HCT116 (cell line): ENCODE measurements at regions not wholly inside any gene's neighbourhood (a gene's known extent, or its start where the extent isn't known, plus 50 kb on each side); places are given as distances from the start of the nearest gene placed in this dataset.

Source experiments
- CEBPB ChIP-seq: IDR thresholded peaks from 2 replicates; pipeline ENCODE4 v1.6.1; 2012; ENCODE audit warnings: low read depth
- CTCF ChIP-seq, 3 experiments: fragments of 200-600 bp in 1 of 3; sonication (generic) in 1 of 3; IDR thresholded peaks in 2 of 3; conservative IDR thresholded peaks in 1 of 3; 2 replicates each; pipeline ENCODE4 v1.5.1; 2012 to 2017; ENCODE audit warnings: low read depth in 2 of 3, low read length in 2 of 3, antibody characterized with exemption in 1 of 3, borderline replicate concordance in 1 of 3, control low read depth in 1 of 3, mild to moderate bottlenecking in 1 of 3, mixed read lengths in 1 of 3, mixed run types in 1 of 3, moderate library complexity in 1 of 3; ENCODE audit not compliant: insufficient read depth in 1 of 3
- EGR1 ChIP-seq: IDR thresholded peaks from 2 replicates; pipeline ENCODE4 v1.6.1; 2012; ENCODE audit warnings: low read depth
- EZH2 ChIP-seq: fragments of 200-600 bp; sonication (generic); IDR thresholded peaks from 2 replicates; pipeline ENCODE4 v1.6.1; 2017; ENCODE audit warnings: antibody characterized with exemption, mixed run types
- MAX ChIP-seq: IDR thresholded peaks from 2 replicates; pipeline ENCODE4 v1.6.1; 2012
- POLR2A ChIP-seq: IDR thresholded peaks from 2 replicates; pipeline ENCODE4 v1.7.0; 2011; ENCODE audit warnings: borderline replicate concordance; ENCODE audit not compliant: insufficient read depth, insufficient read length; ENCODE audit errors: extremely low read depth
- POLR2AphosphoS5 ChIP-seq: IDR thresholded peaks from 2 replicates; pipeline ENCODE4 v1.6.1; 2011; ENCODE audit warnings: mild to moderate bottlenecking, low read depth, low read length, moderate library complexity
- RAD21 ChIP-seq: IDR thresholded peaks from 2 replicates; pipeline ENCODE4 v1.6.1; 2012; ENCODE audit warnings: low read depth, mild to moderate bottlenecking
- ZBTB33 ChIP-seq: IDR thresholded peaks from 2 replicates; pipeline ENCODE4 v1.6.1; 2011; ENCODE audit warnings: mild to moderate bottlenecking, low read length, moderate library complexity; ENCODE audit not compliant: insufficient replicate concordance; ENCODE audit errors: extremely low read depth

GRCh38 chr10:131750171-131750895 is 150.5 kb upstream of the PPP2R2D start:
- TF ChIP-seq EGR1 (no peak), CTCF (IDR thresholded peaks at IDR 0.05 in 2 of 3, conservative IDR thresholded peaks at IDR 0.05 in 1 of 3; ENCODE audit: borderline replicate concordance in 1 of 3, insufficient read depth in 1 of 3, low read depth in 2 of 3, low read length in 2 of 3) (no peak), RAD21 (no peak), MAX (no peak), POLR2AphosphoS5 (no peak), ZBTB33 (no peak), EZH2 (no peak), POLR2A (no peak), CEBPB (no peak)
